ENCODE measurements at regions not wholly inside any gene's neighbourhood (a gene's known extent, or its start where the extent isn't known, plus 50 kb on each side); places are given as distances from the start of the nearest gene placed in this dataset.

DNA sequence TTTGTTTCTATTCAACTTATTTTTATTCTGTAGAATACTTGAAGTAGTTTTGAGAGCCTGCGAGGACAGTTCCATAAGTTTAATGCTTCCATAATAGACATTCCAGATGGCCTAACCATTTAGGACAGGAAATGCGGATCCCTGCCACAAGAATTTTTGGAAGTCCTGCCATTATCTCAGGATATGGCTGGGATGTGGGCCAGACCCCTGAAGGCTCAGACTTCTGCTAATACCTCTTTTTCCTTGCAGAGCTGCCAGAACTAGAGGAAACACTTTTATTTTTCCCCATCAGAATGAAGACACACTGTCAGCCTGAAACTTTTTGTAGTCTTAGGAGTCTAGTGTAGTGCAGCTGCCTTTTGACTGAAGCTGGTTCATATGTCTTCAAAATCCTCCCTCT is 806.5 kb downstream of the TDRD15 start:
- DNase-seq (ENCODE audit: low read depth, low spot score): no peak

DNA sequence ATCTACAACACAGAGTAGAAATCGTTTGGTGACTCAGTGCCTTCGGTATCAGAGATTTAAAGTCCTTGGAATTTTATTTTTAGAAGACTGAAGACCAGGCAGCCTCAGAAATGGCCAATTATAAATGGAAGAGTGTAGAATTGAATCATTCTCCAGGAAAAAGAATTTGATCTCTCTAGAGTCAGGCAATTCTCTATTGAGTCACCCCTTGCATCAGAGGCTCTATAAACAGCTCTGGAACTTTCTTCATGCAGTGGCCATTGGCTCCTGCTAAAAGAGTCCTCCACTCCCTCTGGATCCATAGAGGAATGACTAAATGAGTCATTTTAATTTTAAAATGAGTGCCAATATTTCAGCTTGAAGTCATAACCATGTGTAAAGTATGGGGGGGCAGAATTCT is 816.2 kb downstream of the TDRD15 start:
- no peak for DNase-seq (ENCODE audit: low read depth, low spot score)

DNA sequence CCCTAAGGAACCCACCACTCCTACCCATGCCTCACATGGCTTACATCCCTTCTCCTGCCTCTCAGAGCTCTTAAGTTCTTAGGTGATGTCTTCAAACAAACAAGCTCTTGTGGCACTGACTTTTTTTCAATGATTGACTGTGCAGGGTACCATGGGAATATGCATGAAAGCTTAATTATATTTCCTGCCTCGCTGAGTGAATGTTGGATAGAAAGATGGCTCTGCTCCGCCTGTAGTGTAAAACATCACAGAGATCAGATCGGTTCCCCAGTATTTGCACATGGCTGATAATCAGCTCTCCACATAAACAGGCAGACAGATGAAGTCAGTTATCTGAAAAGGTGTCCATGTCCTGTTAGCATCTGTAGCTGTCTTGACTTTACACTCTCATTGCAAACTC is 820.8 kb downstream of the TDRD15 start:
- DNase-seq (ENCODE audit: low read depth, low spot score): no peak

DNA sequence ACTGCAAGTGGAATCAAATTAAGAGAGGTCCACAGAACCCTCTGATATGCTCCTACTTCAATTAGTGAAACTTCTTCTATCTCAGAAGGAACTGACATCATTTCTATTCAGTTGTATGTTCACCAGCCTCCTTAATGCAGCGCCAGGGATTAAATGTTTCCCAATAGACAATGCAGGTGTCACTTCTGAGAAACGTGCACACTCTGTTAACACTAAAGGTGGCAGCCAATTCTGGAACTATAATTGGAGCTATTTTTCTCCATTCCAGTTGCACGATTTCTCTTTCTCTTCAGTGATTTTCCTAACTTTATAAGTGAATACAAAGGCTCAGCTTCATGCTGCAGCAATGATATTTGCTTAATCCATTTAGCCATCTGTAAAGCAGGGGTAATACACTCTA is 821.9 kb downstream of the TDRD15 start:
- DNase-seq (ENCODE audit: low read depth, low spot score): no peak

DNA sequence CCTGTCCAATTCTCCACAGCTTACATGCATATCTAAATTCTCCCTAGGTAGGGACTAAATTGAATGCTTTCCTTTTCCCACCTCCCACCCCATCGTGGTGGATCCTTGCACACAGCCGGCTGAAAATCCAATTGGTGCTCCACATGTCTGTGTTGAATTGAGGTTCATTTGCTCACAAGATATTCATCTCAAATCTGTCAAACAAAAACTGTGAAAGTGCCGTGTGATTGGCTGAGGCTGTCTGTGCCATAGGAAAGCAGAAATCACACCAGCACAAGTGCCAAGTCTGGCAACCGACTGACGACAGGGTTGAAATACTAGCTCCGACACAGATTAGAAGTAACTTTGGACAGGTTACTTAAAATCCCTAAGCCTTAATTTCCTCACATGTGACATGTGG is 823.3 kb downstream of the TDRD15 start:
- DNase-seq (ENCODE audit: low read depth, low spot score): no peak

DNA sequence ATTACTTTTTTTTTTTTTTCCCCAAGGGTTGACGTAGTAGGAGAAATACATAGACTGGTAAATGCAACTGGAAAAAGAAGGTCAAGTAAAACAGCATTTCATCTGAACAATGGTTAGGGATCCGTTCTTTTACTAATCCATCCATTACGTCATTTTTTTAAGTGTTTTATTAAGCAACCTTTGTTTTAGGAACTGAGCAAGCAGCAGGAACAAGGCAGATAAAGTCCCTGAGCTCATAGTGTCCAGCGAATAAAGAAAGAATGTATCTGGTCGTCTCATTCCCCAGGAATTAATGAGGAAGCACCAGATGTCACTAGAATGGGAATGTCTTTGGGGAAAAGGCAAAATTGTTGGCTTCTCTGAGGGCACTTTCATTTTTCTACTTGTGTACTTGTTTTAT is 842.4 kb downstream of the TDRD15 start:
- DNase-seq (ENCODE audit: low read depth, low spot score): no peak

DNA sequence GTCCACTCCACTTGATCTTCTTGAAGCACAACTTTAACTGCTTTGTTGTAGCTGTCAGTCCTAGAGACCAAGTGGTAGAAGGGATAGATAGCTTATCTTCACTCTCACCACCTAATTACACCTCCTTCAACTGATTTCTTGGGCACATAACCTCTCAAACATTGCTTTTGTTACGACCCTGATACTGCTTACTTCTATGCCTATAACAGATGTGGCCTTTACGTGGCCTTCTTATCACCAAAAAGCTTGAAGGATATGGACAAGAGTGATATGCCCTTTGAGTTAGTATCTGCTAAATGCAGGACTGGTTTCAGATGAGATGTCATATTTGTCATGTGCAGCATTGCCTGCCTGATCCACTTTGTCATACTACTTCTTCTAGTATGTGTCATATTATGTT is 847.2 kb downstream of the TDRD15 start:
- no peak for DNase-seq (ENCODE audit: low read depth, low spot score)

DNA sequence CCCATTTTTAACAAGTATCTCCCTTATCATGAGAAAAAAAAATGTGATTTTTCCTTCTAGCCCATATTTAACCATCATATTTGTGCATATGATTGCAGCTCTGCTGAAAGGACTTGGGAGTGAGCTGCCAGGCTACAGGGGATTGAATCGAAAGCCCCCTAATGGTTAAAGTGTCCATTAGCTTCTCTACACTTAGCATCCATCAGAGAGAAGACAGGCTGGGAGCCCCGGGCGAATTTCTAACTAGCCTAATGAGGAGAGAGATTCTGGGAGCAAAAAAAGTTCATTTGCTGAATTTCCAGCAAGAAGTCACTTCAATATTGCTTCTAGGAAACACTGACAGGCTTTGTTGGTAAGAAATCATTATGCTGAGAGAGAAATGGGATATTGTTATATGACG is 848.8 kb downstream of the TDRD15 start:
- DNase-seq (ENCODE audit: low read depth, low spot score): no peak

DNA sequence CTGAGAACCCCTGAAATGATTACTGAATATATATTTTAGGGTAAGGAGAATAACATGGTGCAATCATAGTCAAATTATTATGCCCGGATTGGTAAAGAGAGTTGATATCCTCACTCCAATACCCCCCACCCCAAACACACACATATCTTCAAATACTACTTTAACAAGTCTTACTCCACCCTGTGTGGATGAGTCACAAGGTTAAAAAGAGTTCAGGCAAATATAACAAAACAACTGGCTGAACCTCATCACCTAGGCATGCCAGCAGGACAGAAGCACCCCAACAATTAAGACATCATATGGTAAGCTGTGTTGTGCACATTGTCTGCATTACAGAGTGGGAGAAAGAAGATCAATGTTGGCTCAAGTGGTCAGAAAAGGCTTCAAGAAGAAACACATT is 857.4 kb downstream of the TDRD15 start:
- DNase-seq (ENCODE audit: low read depth, low spot score): no peak

DNA sequence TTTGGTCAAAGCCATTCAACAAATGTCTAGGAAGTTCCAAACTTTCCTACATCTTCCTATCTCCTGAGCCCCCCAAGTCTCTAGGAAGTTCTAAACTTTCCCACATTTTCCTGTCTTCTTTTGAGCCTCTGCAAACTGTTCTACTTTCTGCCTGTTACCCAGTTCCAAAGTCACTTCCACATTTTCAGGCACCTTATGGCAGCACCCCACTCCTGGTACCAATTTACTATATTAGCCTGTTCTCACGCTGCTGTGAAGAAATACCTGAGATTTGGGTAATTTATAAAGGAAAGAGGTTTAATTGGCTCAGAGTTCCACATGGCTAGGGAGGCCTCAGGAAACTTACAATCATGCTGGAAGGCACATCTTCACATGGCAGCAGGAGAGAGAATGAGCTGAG is 869.2 kb downstream of the TDRD15 start:
- DNase-seq (ENCODE audit: low read depth, low spot score): no peak

DNA sequence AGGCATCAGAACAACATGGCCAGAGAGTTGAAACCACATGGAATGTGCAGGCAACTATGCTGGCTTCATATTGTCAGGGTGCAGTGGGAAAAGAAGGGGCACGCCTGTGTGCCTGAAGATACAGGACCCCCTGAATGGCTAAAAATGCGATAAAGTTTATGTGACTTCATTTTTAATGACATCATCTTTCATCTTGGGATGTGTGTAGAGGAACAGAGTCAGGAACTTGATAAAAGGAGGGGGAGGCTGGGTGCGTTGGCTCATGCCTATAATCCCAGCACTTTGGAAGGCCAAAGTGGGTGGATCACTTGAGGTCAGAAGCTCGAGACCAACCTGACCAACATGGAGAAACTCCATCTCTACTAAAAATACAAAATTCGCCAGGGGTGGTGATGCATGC is 872.6 kb downstream of the TDRD15 start:
- DNase-seq (ENCODE audit: low read depth, low spot score): no peak

DNA sequence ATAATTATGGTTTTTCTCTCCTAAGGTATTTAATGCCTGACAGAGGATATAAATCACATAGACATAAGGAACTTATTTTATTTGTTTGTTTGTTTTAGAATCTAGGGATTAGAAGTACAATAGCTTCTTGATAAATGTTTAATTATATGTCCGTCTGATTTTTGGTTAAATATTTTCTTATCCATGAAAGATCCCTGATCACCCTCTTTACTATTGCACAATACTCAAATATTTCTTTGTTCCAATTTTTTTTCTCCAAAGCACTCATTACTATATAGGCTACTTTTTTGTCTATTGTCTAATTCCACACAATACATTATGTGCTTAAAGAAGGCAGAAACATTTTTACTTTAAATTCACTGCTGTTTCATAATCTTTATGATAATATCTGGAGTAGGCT is 875.8 kb downstream of the TDRD15 start:
- no peak for DNase-seq (ENCODE audit: low read depth, low spot score)

DNA sequence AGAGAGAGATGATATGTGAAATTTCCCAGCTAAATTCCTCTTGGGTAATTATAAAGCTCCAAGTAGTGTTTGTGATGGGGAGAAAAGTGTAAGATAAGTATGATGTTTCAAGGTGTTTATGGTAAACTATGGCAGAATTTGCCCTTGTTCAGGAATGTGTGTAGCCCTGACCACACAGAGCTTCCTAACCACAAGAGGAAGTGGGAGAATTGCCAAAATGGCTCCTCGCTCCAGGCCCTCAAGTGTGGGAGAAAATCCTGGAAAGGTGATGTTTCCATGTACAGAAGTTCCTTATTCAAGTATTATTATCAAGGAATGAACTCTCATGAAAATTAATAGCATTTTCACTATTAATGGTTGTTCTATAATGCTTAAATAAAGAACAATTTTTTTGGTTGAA is 878.3 kb downstream of the TDRD15 start:
- no peak for DNase-seq (ENCODE audit: low read depth, low spot score)

DNA sequence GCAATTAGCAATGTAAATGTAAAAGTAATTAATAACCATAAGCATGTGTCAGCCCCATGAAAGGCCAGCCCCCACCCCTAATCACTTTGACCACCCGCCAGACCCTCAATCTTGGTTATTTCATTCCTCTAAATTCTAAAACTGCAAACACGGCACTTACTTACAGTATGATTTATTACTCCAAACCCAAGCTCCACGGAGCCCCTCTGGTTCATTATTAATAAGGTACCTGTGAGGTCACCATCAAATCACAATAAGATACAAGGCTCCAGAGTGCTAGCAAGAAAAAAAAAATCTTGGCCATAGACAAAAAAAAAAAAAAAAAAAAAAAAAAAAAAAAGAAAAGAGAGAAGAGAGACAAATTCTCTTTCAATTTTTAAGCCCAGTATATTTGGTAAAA is 879.5 kb downstream of the TDRD15 start:
- no peak for DNase-seq (ENCODE audit: low read depth, low spot score)

DNA sequence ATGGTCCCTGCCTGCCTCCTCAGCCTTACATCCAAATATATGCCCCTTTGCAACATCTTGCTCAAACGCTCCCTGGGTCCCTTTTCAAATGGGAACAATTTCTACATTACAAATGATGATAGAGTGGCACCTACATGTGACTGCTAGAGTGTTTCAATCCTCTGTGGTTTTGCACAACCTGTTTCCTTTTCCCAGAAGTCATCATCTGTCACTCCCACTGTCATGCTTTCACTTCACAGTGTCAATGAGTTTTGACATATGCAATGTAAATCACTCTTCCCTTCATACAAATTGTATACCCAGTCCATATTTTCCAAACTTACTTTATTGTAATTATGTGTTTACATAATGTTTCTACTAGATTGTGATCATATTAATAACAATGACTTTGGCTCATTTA is 887.3 kb downstream of the TDRD15 start:
- no peak for DNase-seq (ENCODE audit: low read depth, low spot score)

DNA sequence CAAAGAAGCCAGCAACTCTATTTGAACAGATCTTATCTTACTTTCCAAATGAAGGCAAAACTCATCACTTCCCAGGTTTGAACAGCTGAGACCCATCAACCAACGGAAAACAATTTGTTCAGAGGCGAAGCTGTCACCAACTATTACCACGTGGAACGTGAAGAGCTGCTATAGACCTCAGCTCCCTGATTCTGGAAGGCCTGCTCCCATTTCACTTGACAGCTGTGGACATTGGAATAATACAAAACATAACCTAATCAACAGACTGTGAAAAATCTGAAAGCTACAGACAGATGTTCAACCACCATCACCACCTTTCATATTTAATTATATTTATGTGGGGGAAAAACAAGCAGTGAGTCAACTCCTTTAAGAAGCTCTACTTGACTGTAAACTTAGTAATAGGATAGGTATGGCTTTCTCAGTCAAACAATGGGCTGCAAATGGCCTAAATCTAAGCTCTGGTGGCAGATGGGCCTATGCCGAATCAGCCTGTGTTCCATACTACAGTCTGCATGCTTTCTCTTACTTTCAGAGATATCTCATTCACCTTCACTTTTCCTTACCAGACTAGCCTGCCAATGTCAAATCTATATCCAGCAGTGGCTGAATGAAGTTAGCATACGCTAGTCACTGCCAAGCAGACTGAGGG is 896.4 kb downstream of the TDRD15 start:
- DNase-seq (ENCODE audit: low read depth, low spot score): no peak

DNA sequence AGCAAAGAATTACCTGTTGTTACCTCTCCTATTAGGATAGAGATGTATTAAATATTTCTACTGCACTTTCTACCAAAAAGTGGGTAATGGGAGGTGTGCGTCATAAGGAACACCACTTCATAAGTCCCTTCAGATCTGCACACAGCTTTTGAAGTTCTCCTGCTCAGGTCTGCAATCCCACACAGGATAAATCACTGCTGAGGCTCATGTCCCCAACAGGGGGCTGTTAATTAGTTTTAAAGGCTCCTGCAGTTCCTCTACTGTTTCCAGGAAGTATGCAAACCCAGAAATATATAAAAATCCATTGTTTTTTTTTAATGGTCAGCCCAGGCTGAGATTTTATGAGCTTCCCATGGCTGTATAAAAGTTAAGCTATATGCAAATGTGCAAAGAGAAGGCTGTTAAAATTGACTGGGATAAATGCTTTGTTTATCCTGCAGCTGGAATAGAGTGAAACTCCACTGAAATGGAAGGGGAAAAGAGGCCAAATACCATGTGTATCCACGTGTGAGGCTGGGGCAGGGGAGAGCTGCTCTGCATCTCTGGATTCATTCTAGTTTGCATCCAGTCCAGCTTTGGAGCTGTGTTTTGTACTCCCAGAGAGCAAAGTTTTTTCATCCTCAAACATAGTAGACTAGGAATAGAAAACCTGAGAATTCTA is 903.7 kb downstream of the TDRD15 start:
- DNase-seq (ENCODE audit: low read depth, low spot score): no peak

DNA sequence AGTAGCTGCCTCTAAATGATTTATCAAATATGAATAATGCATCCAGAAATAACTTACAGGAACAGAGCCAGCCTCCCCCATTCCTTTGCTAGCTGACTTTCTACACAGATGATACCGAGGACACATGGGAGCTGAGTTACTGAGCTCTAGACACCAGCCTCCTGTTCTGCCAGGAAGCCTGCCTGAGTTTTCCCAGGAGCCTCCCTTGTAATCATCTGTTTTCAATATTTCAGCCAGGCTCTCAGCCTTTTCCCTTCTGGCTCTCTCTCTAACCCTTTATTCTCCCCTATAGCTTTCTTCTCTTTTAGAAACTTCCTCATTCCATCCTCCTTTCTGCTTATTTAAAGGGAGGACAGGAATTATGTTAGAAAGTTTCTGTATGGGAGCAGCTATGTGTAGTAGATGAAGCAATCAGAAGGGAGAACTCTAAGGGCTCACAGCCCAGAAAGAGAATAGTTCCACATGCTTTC is 911.6 kb downstream of the TDRD15 start:
- DNase-seq (ENCODE audit: low read depth, low spot score): no peak

DNA sequence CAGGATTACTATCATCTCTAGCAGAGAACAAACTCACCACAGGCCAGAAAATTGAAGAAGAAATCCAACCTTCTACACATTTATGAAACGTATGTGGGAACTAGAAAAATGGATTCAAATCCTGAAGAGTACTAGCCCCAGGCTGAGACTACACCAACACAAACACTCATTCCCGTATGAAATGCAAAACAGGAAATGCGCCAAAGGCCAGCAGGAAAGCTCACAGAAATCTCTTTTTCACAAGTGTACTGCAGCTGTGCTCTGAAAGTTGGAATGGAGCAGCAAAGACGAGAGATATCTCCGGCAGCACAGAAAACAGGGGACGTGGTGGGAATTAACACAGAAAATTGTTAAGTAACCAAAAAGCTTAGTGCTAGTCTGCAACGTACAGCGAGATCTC is 913.5 kb downstream of the TDRD15 start:
- DNase-seq (ENCODE audit: low read depth, low spot score): no peak

DNA sequence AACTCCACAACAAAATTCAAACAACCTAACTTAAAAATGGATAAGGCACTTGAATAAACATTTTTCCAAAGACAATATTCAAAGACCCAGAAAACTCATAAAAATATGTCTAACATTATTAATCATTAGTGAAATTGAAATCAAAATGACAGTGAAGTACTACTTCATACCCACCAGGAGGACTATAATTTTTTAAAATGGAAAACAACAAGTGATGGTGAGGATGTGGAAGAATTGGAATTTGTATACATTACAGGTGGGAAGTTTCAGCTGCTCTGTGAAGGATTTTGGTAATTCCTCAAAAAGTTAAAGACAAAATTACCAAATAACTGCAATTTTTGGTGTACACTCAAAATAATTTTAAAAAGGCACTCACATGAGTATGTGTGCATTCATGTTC is 920.0 kb downstream of the TDRD15 start:
- no peak for DNase-seq (ENCODE audit: low read depth, low spot score)

DNA sequence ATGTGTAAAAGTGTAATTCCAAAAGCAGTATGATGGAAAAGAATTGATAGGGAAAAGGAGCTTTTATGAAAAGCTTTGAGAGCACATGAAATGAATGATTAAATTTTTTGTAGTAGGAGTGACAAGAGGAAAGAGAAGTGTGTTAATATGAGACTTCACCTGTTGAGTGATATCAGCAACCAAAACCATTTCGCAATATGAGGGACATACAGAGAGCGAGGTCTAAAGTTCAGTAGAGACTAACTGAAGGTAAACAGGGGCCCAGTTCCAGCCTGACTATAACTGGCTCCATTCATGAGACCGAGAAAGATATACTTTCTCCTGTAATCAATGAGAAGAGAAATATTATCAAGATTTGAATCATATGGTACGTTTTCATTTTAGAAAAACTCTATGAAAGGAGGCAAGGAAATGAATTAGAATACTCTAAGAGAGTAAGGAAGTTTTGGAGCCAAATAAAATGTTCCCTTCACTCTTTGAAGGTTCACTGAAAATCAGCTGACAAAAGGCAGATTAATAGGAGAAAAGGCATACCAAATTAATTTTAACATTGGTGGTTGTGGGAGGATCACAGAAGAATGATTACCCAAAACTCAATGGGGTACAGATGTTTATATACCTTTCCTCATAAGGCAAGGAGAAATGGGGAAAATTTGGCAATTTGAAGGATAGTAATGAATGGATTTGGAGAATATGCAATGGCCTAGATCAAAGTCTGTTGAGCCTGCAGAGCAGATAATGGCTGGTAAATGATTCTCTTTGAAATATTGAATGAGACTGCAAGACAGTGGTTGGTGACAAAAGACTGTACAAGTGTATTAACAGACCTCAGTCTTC is 932.2 kb downstream of the TDRD15 start:
- no peak for DNase-seq (ENCODE audit: low read depth, low spot score)

DNA sequence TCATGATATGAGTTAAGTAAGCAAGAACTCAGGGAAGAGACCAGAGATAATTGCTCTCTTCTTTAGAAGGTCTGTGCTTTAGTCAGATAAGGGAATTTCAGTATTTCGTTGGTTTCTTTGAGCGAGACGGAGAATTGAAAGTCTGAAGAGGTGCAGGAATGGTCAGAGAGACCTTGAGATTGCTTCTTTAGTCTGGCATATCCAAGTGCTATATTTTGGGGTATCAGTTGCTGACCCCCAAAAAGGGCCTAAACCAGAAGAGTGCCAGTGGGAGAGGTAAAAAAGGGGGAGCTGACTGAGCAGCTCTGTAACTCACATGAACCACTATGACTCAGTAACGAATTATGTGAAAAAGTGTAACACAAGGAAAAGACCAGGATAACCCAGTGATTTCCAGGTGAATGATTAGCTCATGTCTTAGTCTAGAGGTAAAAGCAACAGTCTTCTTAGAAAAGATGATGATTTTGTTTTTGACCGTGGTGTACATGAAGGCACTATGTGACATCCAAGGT is 932.9 kb downstream of the TDRD15 start:
- DNase-seq (ENCODE audit: low read depth, low spot score): no peak

Data from pulmonary artery endothelial cell (primary cell).